ENCODE measurements at regions not wholly inside any gene's neighbourhood (a gene's known extent, or its start where the extent isn't known, plus 50 kb on each side); places are given as distances from the start of the nearest gene placed in this dataset.

- no peaks in the 10 kb centered on the region for H3K27me3 ChIP-seq
- H3K27ac ChIP-seq = no peak overlapping the region
- no peak for TF ChIP-seq CTCF (IDR thresholded peaks at IDR 0.05)
- no peak overlapping the region for H3K4me3 ChIP-seq (ENCODE audit: low read depth in 1 of 2, low read length in 1 of 2)
- H3K4me1 ChIP-seq (ENCODE audit: control insufficient read depth in 1 of 2, insufficient read depth in 1 of 2, low read depth in 1 of 2, low read length in 1 of 2) = peaks cover 20 to 26% of the 10 kb centered on the region in 2 experiments
- H3K9me3 ChIP-seq = no peaks in the 10 kb centered on the region
- no peaks in the 10 kb centered on the region for H3K36me3 ChIP-seq
Observed at GRCh38 chr2:8376603-8377410, 305.0 kb upstream of the ID2 start.

GRCh38 chr2:8378016-8378810 lies 303.6 kb upstream of the ID2 start:
- no peaks in the 10 kb centered on the region for H3K36me3 ChIP-seq
- no peaks in the 10 kb centered on the region for H3K9me3 ChIP-seq
- no peak overlapping the region for H3K4me3 ChIP-seq (ENCODE audit: low read depth in 1 of 2, low read length in 1 of 2)
- no peak overlapping the region for H3K27ac ChIP-seq
- H3K27me3 ChIP-seq = no peaks in the 10 kb centered on the region
- H3K4me1 ChIP-seq (ENCODE audit: control insufficient read depth in 1 of 2, insufficient read depth in 1 of 2, low read depth in 1 of 2, low read length in 1 of 2) = peaks cover 14 to 16% of the 10 kb centered on the region in 2 experiments
- no peak for TF ChIP-seq CTCF (IDR thresholded peaks at IDR 0.05)

- Histone ChIP-seq H3K9me3 (no peaks in the 10 kb centered on the region), H3K27me3 (no peaks in the 10 kb centered on the region), H3K36me3 (no peaks in the 10 kb centered on the region), H3K27ac (no peak overlapping the region), H3K4me1 (ENCODE audit: control insufficient read depth in 1 of 2, insufficient read depth in 1 of 2, low read depth in 1 of 2, low read length in 1 of 2) (peaks cover 14 to 16% of the 10 kb centered on the region in 2 experiments), H3K4me3 (ENCODE audit: low read depth in 1 of 2, low read length in 1 of 2) (no peak overlapping the region)
- TF ChIP-seq CTCF (IDR thresholded peaks at IDR 0.05) = no peak
Observed at GRCh38 chr2:8379128-8379527, 302.7 kb upstream of the ID2 start.

GRCh38 chr2:8379549-8379948 lies 302.3 kb upstream of the ID2 start:
- Histone ChIP-seq H3K36me3 (no peaks in the 10 kb centered on the region), H3K4me3 (ENCODE audit: low read depth in 1 of 2, low read length in 1 of 2) (no peak overlapping the region)

GRCh38 chr2:8380026-8380425 lies 301.8 kb upstream of the ID2 start:
- peaks cover 14 to 16% of the 10 kb centered on the region in 2 experiments for H3K4me1 ChIP-seq (ENCODE audit: control insufficient read depth in 1 of 2, insufficient read depth in 1 of 2, low read depth in 1 of 2, low read length in 1 of 2)
- H3K27me3 ChIP-seq = no peaks in the 10 kb centered on the region
- H3K36me3 ChIP-seq = no peaks in the 10 kb centered on the region
- H3K4me3 ChIP-seq (ENCODE audit: low read depth in 1 of 2, low read length in 1 of 2) = no peak overlapping the region
- peak overlapping the region; percentile 56 for H3K27ac ChIP-seq
- no peak for TF ChIP-seq CTCF (IDR thresholded peaks at IDR 0.05)
- no peaks in the 10 kb centered on the region for H3K9me3 ChIP-seq

More at GRCh38 chr2:8379549-8379948, 302.3 kb upstream of the ID2 start:
- Histone ChIP-seq H3K27me3 (no peaks in the 10 kb centered on the region), H3K9me3 (no peaks in the 10 kb centered on the region), H3K27ac (no peak overlapping the region), H3K4me1 (ENCODE audit: control insufficient read depth in 1 of 2, insufficient read depth in 1 of 2, low read depth in 1 of 2, low read length in 1 of 2) (peaks cover 14 to 16% of the 10 kb centered on the region in 2 experiments)
- TF ChIP-seq CTCF (IDR thresholded peaks at IDR 0.05) = no peak
